Prostate gland (tissue), 2 donors: ENCODE measurements at regions not wholly inside any gene's neighbourhood (a gene's known extent, or its start where the extent isn't known, plus 50 kb on each side); places are given as distances from the start of the nearest gene placed in this dataset.

Experiments
- DNase-seq: peaks from one replicate; pipeline ENCODE4 v3.0.0-alpha.2; 2019; ENCODE audit warnings: low spot score
- H3K27ac ChIP-seq, 2 donors: fragments of 200-600 bp; sonication (generic); 2 replicates each; pipeline ENCODE4 v1.5.1; 2017 to 2019
- H3K27me3 ChIP-seq: fragments of 200-600 bp; sonication (generic); replicated peaks from 2 replicates; pipeline ENCODE4 v1.5.1; 2019; ENCODE audit not compliant: insufficient read depth
- H3K36me3 ChIP-seq, 2 donors: fragments of 200-600 bp; sonication (generic); 1 replicate in 1 of 2; 2 replicates in 1 of 2; pipeline versions ENCODE4 v1.5.1 to v1.8.1; 2017 to 2019
- H3K4me1 ChIP-seq: fragments of 200-600 bp; sonication (generic); replicated peaks from 2 replicates; pipeline ENCODE4 v1.5.1; 2019
- H3K4me3 ChIP-seq, 2 donors: fragments of 200-600 bp; sonication (generic); 2 replicates each; pipeline ENCODE4 v1.5.1; 2017 to 2019
- H3K9me3 ChIP-seq: fragments of 200-600 bp; sonication (generic); 2 replicates; pipeline ENCODE4 v1.5.1; 2017
- POLR2A ChIP-seq: fragments of 450-650 bp; IDR thresholded peaks from one replicate; pipeline ENCODE4 v1.6.1; 2016; ENCODE audit warnings: antibody characterized with exemption, mild to moderate bottlenecking
- POLR2AphosphoS5 ChIP-seq: sonication (generic); formaldehyde crosslinking; IDR thresholded peaks from one replicate; pipeline ENCODE4 v1.6.1; 2017; ENCODE audit warnings: antibody characterized with exemption
- WGBS: methylation state at CpG from one replicate; pipeline ENCODE4 v1.1.5; 2018; 5-methylcytosine and 5-hydroxymethylcytosine counted together
- intact Hi-C: fragments of 100-400 bp; cut with DNase I; formaldehyde crosslinking; loops from one replicate; pipeline ENCODE4 v1.14.2; 2022
- TF ChIP-seq, protein P1 (sequence below), 4 experiments: fragments of 200-600 bp in 2 of 4; fragments of 450-650 bp in 2 of 4; sonication (generic) in 2 of 4; IDR thresholded peaks; 1 replicate in 3 of 4; 2 replicates in 1 of 4; pipeline ENCODE4 v1.5.1; 2016 to 2019; ENCODE audit warnings: antibody characterized with exemption in 4 of 4, mild to moderate bottlenecking in 2 of 4, moderate library complexity in 2 of 4

DNA sequence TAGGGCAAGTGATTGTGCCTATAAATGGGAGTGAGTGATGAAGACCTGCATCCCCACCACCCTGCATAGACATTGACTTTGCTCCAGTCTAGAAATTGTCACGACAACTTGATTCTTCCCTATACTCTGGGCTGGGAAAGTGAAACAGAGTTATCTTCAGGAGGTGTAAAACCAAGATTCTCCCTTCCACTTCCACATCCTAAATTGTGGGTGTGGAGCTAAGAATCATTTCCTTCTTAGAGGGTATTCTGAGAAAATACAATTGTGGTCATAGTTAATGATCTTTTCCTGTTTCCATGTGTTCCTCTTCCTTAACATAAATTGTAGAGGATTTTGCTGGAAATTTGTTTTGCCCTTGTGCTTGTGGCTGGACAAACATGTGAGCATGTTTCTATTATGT, 96.8 kb upstream of the PJA2 start:
- no peak overlapping the region for H3K4me3 ChIP-seq
- 71% methylated on average over 1 of the region's 1 CpG for WGBS

DNA sequence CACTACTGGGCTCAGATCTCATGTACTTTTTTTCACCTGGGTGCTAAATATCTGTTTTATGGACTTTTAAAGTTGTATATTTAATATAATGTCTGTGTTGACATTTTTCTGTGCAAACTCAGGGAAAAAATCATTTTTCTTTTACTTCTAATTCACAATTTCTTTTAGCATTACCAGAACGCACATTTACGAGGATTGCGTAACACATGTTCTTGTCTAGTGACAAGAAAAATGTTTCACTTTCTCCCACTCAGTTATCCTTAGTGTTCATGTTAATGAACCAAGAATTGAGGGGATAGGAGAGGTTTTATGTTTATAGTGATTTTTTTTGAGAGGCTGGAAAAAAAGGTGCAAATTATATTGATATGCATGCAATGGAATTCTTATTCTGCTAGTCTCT, 86.3 kb upstream of the PJA2 start:
- no peak overlapping the region for H3K4me3 ChIP-seq
- TF ChIP-seq, protein P1, sequence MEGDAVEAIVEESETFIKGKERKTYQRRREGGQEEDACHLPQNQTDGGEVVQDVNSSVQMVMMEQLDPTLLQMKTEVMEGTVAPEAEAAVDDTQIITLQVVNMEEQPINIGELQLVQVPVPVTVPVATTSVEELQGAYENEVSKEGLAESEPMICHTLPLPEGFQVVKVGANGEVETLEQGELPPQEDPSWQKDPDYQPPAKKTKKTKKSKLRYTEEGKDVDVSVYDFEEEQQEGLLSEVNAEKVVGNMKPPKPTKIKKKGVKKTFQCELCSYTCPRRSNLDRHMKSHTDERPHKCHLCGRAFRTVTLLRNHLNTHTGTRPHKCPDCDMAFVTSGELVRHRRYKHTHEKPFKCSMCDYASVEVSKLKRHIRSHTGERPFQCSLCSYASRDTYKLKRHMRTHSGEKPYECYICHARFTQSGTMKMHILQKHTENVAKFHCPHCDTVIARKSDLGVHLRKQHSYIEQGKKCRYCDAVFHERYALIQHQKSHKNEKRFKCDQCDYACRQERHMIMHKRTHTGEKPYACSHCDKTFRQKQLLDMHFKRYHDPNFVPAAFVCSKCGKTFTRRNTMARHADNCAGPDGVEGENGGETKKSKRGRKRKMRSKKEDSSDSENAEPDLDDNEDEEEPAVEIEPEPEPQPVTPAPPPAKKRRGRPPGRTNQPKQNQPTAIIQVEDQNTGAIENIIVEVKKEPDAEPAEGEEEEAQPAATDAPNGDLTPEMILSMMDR (IDR thresholded peaks at IDR 0.05) = no peak
- TF ChIP-seq POLR2AphosphoS5 (no peak), POLR2A (no peak)
- no peak overlapping the region for H3K27ac ChIP-seq
- 52% methylated on average over 3 of the region's 3 CpGs for WGBS
- intact Hi-C loops = no loop called here
- H3K4me1 ChIP-seq = no peaks in the 10 kb centered on the region
- DNase-seq = no peak
- H3K9me3 ChIP-seq = no peaks in the 10 kb centered on the region
- no peaks in the 10 kb centered on the region for H3K27me3 ChIP-seq
- no peaks in the 10 kb centered on the region for H3K36me3 ChIP-seq

More for the DNA sequence above, 96.8 kb upstream of the PJA2 start:
- H3K36me3 ChIP-seq = no peaks in the 10 kb centered on the region
- DNase-seq = no peak
- no peak overlapping the region for H3K27ac ChIP-seq
- TF ChIP-seq POLR2A = no peak
- TF ChIP-seq, protein P1 (IDR thresholded peaks at IDR 0.05) = no peak
- TF ChIP-seq POLR2AphosphoS5 = no peak
- H3K27me3 ChIP-seq = no peaks in the 10 kb centered on the region
- no peaks in the 10 kb centered on the region for H3K9me3 ChIP-seq
- intact Hi-C loops = no loop called here
- no peaks in the 10 kb centered on the region for H3K4me1 ChIP-seq

DNA sequence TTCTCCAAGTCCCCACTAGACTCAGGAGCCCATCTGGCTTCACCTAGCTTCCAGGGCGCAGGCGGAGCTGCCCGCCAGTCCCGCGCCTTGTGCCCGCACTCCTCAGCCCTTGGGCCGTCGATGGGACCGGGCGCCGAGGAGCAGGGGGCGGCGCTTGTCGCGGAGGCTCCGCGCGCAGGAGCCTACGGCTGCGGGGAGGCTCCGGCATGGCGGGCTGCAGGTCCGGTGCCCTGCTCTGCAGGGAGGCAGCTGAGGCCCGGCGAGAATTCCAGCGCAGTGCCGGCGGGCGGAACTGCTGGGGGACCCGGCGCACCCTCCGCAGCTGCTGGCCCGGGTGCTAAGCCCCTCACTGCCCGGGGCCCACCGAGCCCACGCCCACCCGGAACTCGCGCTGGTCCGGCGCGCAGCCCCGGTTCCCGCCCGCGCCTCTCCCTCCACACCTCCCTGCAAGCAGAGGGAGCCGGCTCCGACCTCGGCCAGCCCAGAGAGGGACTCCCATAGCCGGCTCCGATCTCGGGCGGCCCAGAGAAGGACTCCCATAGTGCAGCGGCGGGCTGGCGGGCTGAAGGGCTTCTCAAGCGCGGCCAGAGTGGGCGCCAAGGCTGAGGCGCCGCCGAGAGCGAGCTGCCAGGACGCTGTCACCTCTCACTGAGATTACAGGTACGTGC, 78.1 kb upstream of the PJA2 start:
- no peaks in the 10 kb centered on the region for H3K9me3 ChIP-seq
- H3K4me3 ChIP-seq = no peak overlapping the region
- no peaks in the 10 kb centered on the region for H3K36me3 ChIP-seq
- H3K4me1 ChIP-seq = no peaks in the 10 kb centered on the region
- intact Hi-C loops = no loop called here
- TF ChIP-seq, protein P1 (IDR thresholded peaks at IDR 0.05) = no peak
- TF ChIP-seq POLR2AphosphoS5 = no peak
- TF ChIP-seq POLR2A = no peak
- H3K27me3 ChIP-seq = no peaks in the 10 kb centered on the region
- H3K27ac ChIP-seq = no peak overlapping the region
- WGBS = 98% methylated on average over 58 of the region's 65 CpGs
- no peak for DNase-seq

DNA sequence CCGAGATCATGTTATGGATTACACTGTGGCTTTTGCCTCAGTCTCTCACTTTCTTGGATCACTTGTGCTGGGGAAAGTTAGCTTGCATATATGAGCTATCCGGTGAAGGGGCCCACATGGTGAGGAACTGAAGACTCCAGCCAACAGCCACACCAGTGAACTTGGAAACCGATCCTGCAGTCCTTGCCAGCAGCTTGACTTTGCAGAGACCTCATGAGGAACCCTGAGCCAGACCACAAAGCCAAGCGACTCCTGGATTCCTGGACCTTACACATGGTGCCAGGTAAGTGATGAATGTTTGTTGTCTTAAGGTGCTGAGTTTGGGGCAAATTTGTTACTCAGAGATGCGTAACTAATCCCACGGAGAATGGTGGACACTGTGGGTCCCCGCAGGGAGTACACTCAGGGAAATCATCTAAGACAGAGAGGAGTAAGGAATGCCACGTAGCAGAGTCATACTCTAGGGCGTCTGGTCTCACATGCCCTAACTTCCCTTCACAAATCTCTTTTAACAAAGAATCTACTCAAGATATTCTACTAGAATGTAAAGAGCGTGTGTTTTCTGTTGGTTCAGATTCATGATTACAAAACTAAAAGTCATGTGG, 76.5 kb upstream of the PJA2 start:
- TF ChIP-seq POLR2AphosphoS5 (no peak), POLR2A (no peak)
- TF ChIP-seq, protein P1 (IDR thresholded peaks at IDR 0.05) = no peak
- H3K36me3 ChIP-seq = no peaks in the 10 kb centered on the region
- no peak overlapping the region for H3K4me3 ChIP-seq
- H3K27me3 ChIP-seq = no peaks in the 10 kb centered on the region
- WGBS = 88% methylated on average over 10 of the region's 10 CpGs
- H3K27ac ChIP-seq = no peak overlapping the region
- intact Hi-C loops = no loop called here
- no peak for DNase-seq
- H3K9me3 ChIP-seq = no peaks in the 10 kb centered on the region
- H3K4me1 ChIP-seq = no peaks in the 10 kb centered on the region

DNA sequence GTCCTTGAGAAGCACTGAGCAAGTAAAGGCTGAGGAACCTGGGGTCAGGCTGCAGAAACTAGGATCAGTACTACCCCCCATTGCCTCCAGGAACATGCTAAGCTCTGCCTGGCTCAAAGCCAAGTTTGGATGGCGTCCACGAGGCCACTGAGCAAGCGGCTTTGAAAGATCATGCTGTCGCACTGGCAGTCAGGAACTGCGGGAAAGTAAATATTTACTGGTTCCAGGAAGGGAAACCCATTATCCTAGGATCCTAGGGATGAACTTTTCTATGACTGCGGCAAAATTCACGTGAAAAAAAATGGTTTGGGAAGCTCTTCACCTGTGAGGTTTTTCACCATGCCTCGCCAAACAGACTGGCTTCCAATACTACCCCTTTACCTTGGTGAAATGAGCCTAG, 75.3 kb upstream of the PJA2 start:
- intact Hi-C loops = no loop called here
- H3K27ac ChIP-seq = no peak overlapping the region
- H3K36me3 ChIP-seq = no peaks in the 10 kb centered on the region
- WGBS = 16% methylated on average over 8 of the region's 8 CpGs
- no peaks in the 10 kb centered on the region for H3K9me3 ChIP-seq
- no peak overlapping the region for H3K4me3 ChIP-seq
- TF ChIP-seq, protein P1 (IDR thresholded peaks at IDR 0.05) = no peak
- peak; percentile 50 for TF ChIP-seq POLR2AphosphoS5
- no peaks in the 10 kb centered on the region for H3K4me1 ChIP-seq
- no peaks in the 10 kb centered on the region for H3K27me3 ChIP-seq
- DNase-seq = peak; percentile 64
